Posterior cingulate gyrus (tissue), 11 donors: ENCODE measurements at regions not wholly inside any gene's neighbourhood (a gene's known extent, or its start where the extent isn't known, plus 50 kb on each side); places are given as distances from the start of the nearest gene placed in this dataset.

ENCODE experiments used
- DNase-seq, 10 donors: peaks; one replicate each; pipeline versions ENCODE4 v3.0.0 to v3.0.0-alpha.2; 2020 to 2021; ENCODE audit warnings: mixed read lengths in 3 of 10
- intact Hi-C: fragments of 100-400 bp; cut with DNase I; formaldehyde crosslinking; loops from one replicate; pipeline ENCODE4 v1.15.1; 2023

GRCh38 chr20:7378864-7379605, 561.2 kb downstream of the HAO1 start:
- intact Hi-C loops: no loop called here

GRCh38 chr20:7379621-7380220, 560.5 kb downstream of the HAO1 start:
- no peak for DNase-seq
- intact Hi-C loops: no loop called here

More at GRCh38 chr20:7378864-7379605, 561.2 kb downstream of the HAO1 start:
- DNase-seq: no peak

- no peak for DNase-seq
- intact Hi-C loops: no loop called here
Observed at GRCh38 chr20:7383216-7383615, 557.0 kb downstream of the HAO1 start.

- no peak for DNase-seq
- intact Hi-C loops: no loop called here
Observed at GRCh38 chr20:7387638-7388193, 552.5 kb downstream of the HAO1 start.

GRCh38 chr20:7389216-7389615, 551.0 kb downstream of the HAO1 start:
- intact Hi-C loops: no loop called here
- DNase-seq: no peak

GRCh38 chr20:7392542-7393206, 547.6 kb downstream of the HAO1 start:
- intact Hi-C loops: no loop called here
- no peak for DNase-seq

- DNase-seq: no peak
- intact Hi-C loops: no loop called here
Observed at GRCh38 chr20:7399114-7399513, 541.1 kb downstream of the HAO1 start.

GRCh38 chr20:7399575-7399974, 540.7 kb downstream of the HAO1 start:
- no peak for DNase-seq

GRCh38 chr20:7406671-7407070, 533.6 kb downstream of the HAO1 start:
- DNase-seq: no peak
- intact Hi-C loops: no loop called here

More at GRCh38 chr20:7399575-7399974, 540.7 kb downstream of the HAO1 start:
- intact Hi-C loops: no loop called here

- no peak for DNase-seq
- intact Hi-C loops: no loop called here
Observed at GRCh38 chr20:7410150-7410549, 530.1 kb downstream of the HAO1 start.

- intact Hi-C loops: no loop called here
- no peak for DNase-seq
Observed at GRCh38 chr20:7411075-7411474, 529.2 kb downstream of the HAO1 start.

GRCh38 chr20:7415427-7415826, 524.8 kb downstream of the HAO1 start:
- no peak for DNase-seq
- intact Hi-C loops: no loop called here

GRCh38 chr20:7416382-7416781, 523.9 kb downstream of the HAO1 start:
- intact Hi-C loops: no loop called here
- DNase-seq: no peak

- DNase-seq: no peak
Observed at GRCh38 chr20:7420345-7420744, 519.9 kb downstream of the HAO1 start.

GRCh38 chr20:7426890-7427496, 513.3 kb downstream of the HAO1 start:
- intact Hi-C loops: no loop called here
- DNase-seq: no peak

More at GRCh38 chr20:7420345-7420744, 519.9 kb downstream of the HAO1 start:
- intact Hi-C loops: no loop called here

- DNase-seq: no peak
- intact Hi-C loops: no loop called here
Observed at GRCh38 chr20:7428946-7429345, 511.3 kb downstream of the HAO1 start.

- peak in 2 of 10 donors; percentile 18 to 40 for DNase-seq
- intact Hi-C loops: no loop called here
Observed at GRCh38 chr20:7432612-7433011, 507.6 kb downstream of the HAO1 start.

GRCh38 chr20:7437311-7437710, 502.9 kb downstream of the HAO1 start:
- no peak for DNase-seq
- intact Hi-C loops: no loop called here

GRCh38 chr20:7449269-7449668, 491.0 kb downstream of the HAO1 start:
- intact Hi-C loops: no loop called here
- no peak for DNase-seq

GRCh38 chr20:7452890-7453289, 487.4 kb downstream of the HAO1 start:
- intact Hi-C loops: no loop called here
- DNase-seq: no peak

- DNase-seq: no peak
- intact Hi-C loops: no loop called here
Observed at GRCh38 chr20:7454047-7454446, 486.2 kb downstream of the HAO1 start.
